ENCODE measurements at regions not wholly inside any gene's neighbourhood (a gene's known extent, or its start where the extent isn't known, plus 50 kb on each side); places are given as distances from the start of the nearest gene placed in this dataset.
A peak's percentile ranks its signal among the peaks of the same experiment; 100 is the strongest.
"Not testable (repeated sequence)": the region's sequence is repeated elsewhere in the genome, so short reads cannot be mapped to it uniquely, and the experiment has no call there.

DNA sequence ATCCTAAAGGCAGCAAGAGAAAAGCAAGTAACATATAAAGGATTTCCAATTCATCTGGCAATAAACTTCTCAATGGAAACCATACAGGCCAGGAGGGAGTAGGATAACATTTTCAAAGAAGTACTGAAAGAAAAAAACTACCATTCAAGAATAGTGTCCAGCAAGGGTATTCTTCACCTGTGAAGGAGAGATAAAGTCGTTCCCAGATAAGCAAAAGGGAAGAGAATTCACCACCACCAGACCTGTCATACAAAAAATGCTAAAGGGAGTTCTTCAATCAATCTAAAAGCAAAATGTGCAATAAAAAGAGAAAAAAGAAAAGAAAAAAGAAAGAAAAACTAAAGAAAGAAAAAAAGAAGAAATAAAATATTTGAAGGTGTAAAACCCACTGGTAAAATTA lies 228.9 kb upstream of the AMIGO2 start:
- H3K4me3 ChIP-seq = no peak overlapping the region
- no peak for DNase-seq (ENCODE audit: low spot score)
- no peaks in the 10 kb centered on the region for H4K20me1 ChIP-seq (ENCODE audit: insufficient read depth, poor library complexity, severe bottlenecking)
- no peaks in the 10 kb centered on the region for H3K79me2 ChIP-seq
- 50% methylated on average over 1 of the region's 1 CpG for WGBS (ENCODE audit: low lambda C conversion rate, missing lambda C conversion rate)
- no peaks in the 10 kb centered on the region for H3K9me2 ChIP-seq (replicated peaks; ENCODE audit: insufficient read depth)
- no peaks in the 10 kb centered on the region for H3K4me1 ChIP-seq (ENCODE audit: insufficient read depth)
- H3K4me2 ChIP-seq = no peak overlapping the region
- H3K36me3 ChIP-seq (replicated peaks; ENCODE audit: insufficient read depth, low read depth) = no peaks in the 10 kb centered on the region
- no peak for TF ChIP-seq EZH2 (IDR thresholded peaks at IDR 0.05; ENCODE audit: borderline replicate concordance)
- no peak overlapping the region for H3K27ac ChIP-seq
- no peaks in the 10 kb centered on the region for H3K27me3 ChIP-seq
- no peaks in the 10 kb centered on the region for H3K9me3 ChIP-seq (ENCODE audit: low read depth)
- H2AFZ ChIP-seq = no peak overlapping the region

DNA sequence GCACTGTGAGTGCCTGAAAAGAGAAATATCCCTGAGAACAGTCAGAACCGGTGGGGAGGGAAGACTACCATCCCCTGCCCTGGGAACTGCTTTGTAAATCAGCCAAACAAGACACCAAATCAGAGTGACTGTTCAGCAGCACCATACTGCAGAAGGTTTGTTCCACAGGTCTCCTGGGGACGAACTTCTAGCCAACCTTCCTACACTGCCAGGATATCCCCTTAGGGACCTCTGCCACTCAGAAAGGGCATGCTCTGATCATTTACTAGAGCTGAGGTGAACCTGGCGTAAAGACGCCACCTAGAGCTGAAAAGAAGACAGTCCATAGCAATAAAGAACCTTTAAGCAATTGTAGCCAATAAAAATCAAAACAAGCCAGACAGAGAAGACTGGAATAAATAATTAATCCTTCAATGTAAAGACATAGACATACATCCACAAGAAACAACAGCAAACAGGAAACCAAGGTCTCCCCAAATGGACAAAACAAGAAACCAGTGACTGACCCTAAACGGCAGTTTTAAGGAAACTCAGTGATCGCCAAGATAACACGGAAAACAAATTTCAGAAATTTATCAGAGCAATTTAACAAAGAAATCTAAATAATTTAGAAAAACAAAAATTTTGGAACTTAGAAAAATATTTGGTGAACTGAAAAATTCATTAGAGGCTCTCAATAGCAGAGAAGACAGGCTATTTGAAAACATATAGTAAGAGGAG lies 228.1 kb upstream of the AMIGO2 start:
- Histone ChIP-seq H4K20me1 (ENCODE audit: insufficient read depth, poor library complexity, severe bottlenecking) (no peaks in the 10 kb centered on the region), H3K79me2 (no peaks in the 10 kb centered on the region), H3K9me3 (ENCODE audit: low read depth) (no peaks in the 10 kb centered on the region), H2AFZ (no peak overlapping the region), H3K4me1 (ENCODE audit: insufficient read depth) (no peaks in the 10 kb centered on the region), H3K27ac (no peak overlapping the region), H3K36me3 (replicated peaks; ENCODE audit: insufficient read depth, low read depth) (no peaks in the 10 kb centered on the region), H3K4me3 (no peak overlapping the region), H3K9me2 (replicated peaks; ENCODE audit: insufficient read depth) (no peaks in the 10 kb centered on the region), H3K4me2 (no peak overlapping the region), H3K27me3 (no peaks in the 10 kb centered on the region)
- DNase-seq (ENCODE audit: low spot score) = peak; percentile 64
- WGBS (ENCODE audit: low lambda C conversion rate, missing lambda C conversion rate) = 57% methylated on average over 7 of the region's 7 CpGs
- TF ChIP-seq EZH2 (IDR thresholded peaks at IDR 0.05; ENCODE audit: borderline replicate concordance) = no peak
- TF ChIP-seq, protein P1, sequence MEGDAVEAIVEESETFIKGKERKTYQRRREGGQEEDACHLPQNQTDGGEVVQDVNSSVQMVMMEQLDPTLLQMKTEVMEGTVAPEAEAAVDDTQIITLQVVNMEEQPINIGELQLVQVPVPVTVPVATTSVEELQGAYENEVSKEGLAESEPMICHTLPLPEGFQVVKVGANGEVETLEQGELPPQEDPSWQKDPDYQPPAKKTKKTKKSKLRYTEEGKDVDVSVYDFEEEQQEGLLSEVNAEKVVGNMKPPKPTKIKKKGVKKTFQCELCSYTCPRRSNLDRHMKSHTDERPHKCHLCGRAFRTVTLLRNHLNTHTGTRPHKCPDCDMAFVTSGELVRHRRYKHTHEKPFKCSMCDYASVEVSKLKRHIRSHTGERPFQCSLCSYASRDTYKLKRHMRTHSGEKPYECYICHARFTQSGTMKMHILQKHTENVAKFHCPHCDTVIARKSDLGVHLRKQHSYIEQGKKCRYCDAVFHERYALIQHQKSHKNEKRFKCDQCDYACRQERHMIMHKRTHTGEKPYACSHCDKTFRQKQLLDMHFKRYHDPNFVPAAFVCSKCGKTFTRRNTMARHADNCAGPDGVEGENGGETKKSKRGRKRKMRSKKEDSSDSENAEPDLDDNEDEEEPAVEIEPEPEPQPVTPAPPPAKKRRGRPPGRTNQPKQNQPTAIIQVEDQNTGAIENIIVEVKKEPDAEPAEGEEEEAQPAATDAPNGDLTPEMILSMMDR (IDR thresholded peaks at IDR 0.05; ENCODE audit: poor library complexity) = peak; percentile 61

DNA sequence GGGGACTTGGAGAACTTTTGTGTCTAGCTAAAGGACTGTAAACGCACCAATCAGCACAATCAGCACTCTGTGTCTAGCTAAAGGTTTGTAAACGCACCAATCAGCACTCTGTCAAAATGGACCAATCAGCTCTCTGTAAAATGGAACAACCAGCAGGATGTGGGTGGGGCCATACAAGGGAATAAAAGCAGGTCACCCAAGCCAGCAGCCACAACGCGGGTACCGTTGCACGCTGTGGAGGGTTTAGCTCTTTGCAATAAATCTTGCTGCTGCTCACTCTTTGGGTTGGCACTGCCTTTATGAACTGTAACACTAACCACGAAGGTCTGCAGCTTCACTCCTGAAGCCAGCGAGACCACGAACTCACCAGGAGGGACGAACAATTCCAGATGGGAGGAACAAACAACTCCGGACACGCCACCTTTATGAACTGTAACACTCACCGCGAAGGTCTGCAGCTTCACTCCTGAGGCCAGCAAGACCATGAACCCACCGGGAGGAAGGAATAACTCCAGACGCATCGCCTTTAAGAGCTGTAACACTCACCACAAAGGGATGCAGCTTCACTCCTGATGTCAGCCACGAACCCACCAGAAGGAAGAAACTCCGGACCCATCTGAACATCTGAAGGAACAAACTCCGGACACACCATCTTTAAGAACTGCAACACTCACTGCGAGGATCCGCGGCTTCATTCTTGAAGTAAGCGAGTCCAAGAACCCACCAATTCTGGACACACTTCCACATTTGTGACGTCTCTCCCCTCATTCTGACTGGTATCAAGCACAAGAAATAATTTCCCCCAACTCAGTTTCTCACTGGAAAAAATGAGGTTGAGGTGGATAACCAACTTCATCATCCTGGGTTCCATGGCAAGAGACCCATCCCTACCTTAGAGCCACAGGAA lies 227.3 kb upstream of the AMIGO2 start:
- not testable (repeated sequence) for H3K9me3 ChIP-seq (ENCODE audit: low read depth); H3K4me3 ChIP-seq; H3K4me1 ChIP-seq (ENCODE audit: insufficient read depth); H3K9me2 ChIP-seq (replicated peaks; ENCODE audit: insufficient read depth); H3K79me2 ChIP-seq; H2AFZ ChIP-seq; DNase-seq (ENCODE audit: low spot score); H3K4me2 ChIP-seq; H3K27me3 ChIP-seq; H4K20me1 ChIP-seq (ENCODE audit: insufficient read depth, poor library complexity, severe bottlenecking); H3K36me3 ChIP-seq (replicated peaks; ENCODE audit: insufficient read depth, low read depth); H3K27ac ChIP-seq
- 97% methylated on average over 25 of the region's 25 CpGs for WGBS (ENCODE audit: low lambda C conversion rate, missing lambda C conversion rate)

DNA sequence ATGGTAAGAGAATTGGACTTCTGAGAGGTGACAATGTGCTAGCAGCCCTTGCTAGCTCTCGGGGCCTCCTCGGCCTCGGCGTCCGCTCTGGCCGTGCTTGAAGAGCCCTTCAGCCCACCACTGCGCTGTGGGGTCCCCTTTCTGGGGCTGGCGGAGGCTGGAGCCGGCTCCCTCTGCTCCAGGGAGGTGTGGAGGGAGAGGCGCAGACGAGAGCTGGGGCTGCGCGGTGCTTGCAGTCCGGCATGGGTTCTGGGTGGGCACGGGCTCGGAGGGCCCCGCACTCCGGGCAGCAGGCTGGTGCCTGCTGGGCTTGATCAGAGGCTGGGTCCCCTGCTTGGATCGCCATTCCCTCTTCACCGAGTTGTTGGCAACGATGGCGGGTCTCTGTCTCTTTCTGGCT lies 226.4 kb upstream of the AMIGO2 start:
- no peaks in the 10 kb centered on the region for H3K9me3 ChIP-seq (ENCODE audit: low read depth)
- WGBS (ENCODE audit: low lambda C conversion rate, missing lambda C conversion rate) = 99% methylated on average over 22 of the region's 22 CpGs
- H3K27me3 ChIP-seq = no peaks in the 10 kb centered on the region
- H3K79me2 ChIP-seq = no peaks in the 10 kb centered on the region
- no peaks in the 10 kb centered on the region for H3K9me2 ChIP-seq (replicated peaks; ENCODE audit: insufficient read depth)
- no peaks in the 10 kb centered on the region for H3K4me1 ChIP-seq (ENCODE audit: insufficient read depth)
- no peak overlapping the region for H3K27ac ChIP-seq
- no peaks in the 10 kb centered on the region for H3K36me3 ChIP-seq (replicated peaks; ENCODE audit: insufficient read depth, low read depth)
- DNase-seq (ENCODE audit: low spot score) = no peak
- H2AFZ ChIP-seq = no peak overlapping the region
- TF ChIP-seq EZH2 (IDR thresholded peaks at IDR 0.05; ENCODE audit: borderline replicate concordance) = no peak
- TF ChIP-seq, protein P1 (IDR thresholded peaks at IDR 0.05; ENCODE audit: poor library complexity) = no peak
- no peak for TF ChIP-seq EZH2phosphoT487 (IDR thresholded peaks at IDR 0.05; ENCODE audit: low read depth, severe bottlenecking, unreplicated experiment)
- no peaks in the 10 kb centered on the region for H4K20me1 ChIP-seq (ENCODE audit: insufficient read depth, poor library complexity, severe bottlenecking)
- no peak overlapping the region for H3K4me3 ChIP-seq
- no peak overlapping the region for H3K4me2 ChIP-seq
